Hepatocyte (in vitro differentiated cells): ENCODE measurements at regions not wholly inside any gene's neighbourhood (a gene's known extent, or its start where the extent isn't known, plus 50 kb on each side); places are given as distances from the start of the nearest gene placed in this dataset.

ENCODE experiments used
- EZH2 ChIP-seq: fragments of 200-600 bp; sonication (generic); IDR thresholded peaks from 2 replicates; pipeline ENCODE4 v1.6.1; 2016; ENCODE audit warnings: antibody characterized with exemption, mild to moderate bottlenecking, borderline replicate concordance
- TF ChIP-seq, protein P1 (sequence below): fragments of 200-600 bp; sonication (generic); IDR thresholded peaks from 2 replicates; pipeline ENCODE4 v1.5.1; 2016; ENCODE audit warnings: antibody characterized with exemption, mild to moderate bottlenecking; ENCODE audit not compliant: poor library complexity

DNA sequence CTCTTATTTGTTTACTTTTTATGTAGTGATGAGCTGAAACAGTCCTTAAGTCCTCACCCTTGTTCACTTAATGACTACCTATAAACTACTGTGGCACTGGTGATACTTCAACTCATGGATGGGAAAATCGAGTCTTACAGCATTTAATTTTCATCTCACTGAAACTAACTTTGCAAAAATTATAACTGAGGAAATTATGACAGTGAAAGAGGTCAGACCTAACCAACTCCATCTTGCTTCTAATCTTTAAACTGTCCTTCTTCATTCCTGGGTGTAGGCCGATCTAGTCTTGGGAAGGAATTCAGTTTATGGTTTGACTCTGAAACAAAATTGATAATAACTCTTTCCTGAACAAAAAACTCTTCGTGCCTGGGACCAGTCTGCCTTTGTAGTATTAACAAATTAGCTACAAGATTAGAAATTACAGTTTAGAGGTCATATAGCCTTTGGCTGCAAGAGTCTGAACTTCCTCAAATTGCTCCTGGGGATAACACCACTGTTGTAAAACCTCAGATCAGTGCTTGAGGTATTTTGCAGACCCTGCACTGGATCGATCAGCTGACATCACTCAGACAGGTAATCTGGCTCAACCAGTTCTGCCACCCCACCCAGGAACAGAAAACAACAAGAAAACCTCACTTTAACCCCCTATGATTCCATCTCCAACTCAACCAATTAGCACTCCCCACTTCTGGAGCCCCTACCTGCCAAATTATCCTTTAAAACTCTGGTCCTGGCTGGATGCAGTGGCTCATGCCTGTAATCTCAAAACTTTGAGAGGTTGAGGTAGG lies 995.7 kb upstream of the PRKX start:
- TF ChIP-seq, protein P1, sequence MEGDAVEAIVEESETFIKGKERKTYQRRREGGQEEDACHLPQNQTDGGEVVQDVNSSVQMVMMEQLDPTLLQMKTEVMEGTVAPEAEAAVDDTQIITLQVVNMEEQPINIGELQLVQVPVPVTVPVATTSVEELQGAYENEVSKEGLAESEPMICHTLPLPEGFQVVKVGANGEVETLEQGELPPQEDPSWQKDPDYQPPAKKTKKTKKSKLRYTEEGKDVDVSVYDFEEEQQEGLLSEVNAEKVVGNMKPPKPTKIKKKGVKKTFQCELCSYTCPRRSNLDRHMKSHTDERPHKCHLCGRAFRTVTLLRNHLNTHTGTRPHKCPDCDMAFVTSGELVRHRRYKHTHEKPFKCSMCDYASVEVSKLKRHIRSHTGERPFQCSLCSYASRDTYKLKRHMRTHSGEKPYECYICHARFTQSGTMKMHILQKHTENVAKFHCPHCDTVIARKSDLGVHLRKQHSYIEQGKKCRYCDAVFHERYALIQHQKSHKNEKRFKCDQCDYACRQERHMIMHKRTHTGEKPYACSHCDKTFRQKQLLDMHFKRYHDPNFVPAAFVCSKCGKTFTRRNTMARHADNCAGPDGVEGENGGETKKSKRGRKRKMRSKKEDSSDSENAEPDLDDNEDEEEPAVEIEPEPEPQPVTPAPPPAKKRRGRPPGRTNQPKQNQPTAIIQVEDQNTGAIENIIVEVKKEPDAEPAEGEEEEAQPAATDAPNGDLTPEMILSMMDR: no peak
- TF ChIP-seq EZH2: no peak
